ENCODE measurements at regions not wholly inside any gene's neighbourhood (a gene's known extent, or its start where the extent isn't known, plus 50 kb on each side); places are given as distances from the start of the nearest gene placed in this dataset.
"Not testable (repeated sequence)": the region's sequence is repeated elsewhere in the genome, so short reads cannot be mapped to it uniquely, and the experiment has no call there.

GRCh38 chr12:131293071-131294015, 339.6 kb downstream of the ADGRD1 start:
- not testable (repeated sequence) for DNase-seq

- DNase-seq: not testable (repeated sequence)
These were observed 341.0 kb downstream of the ADGRD1 start for GRCh38 chr12:131294716-131295115.

GRCh38 chr12:131295117-131295516, 341.4 kb downstream of the ADGRD1 start:
- not testable (repeated sequence) for DNase-seq

GRCh38 chr12:131295559-131295958, 341.9 kb downstream of the ADGRD1 start:
- DNase-seq: not testable (repeated sequence)

GRCh38 chr12:131296136-131296535, 342.4 kb downstream of the ADGRD1 start:
- DNase-seq: not testable (repeated sequence)

- not testable (repeated sequence) for DNase-seq
These were observed 342.9 kb downstream of the ADGRD1 start for GRCh38 chr12:131296651-131297050.

GRCh38 chr12:131298526-131299369, 345.0 kb downstream of the ADGRD1 start:
- not testable (repeated sequence) for DNase-seq

- not testable (repeated sequence) for DNase-seq
These were observed 345.6 kb downstream of the ADGRD1 start for GRCh38 chr12:131299370-131299701.

GRCh38 chr12:131303576-131303975, 349.9 kb downstream of the ADGRD1 start:
- not testable (repeated sequence) for DNase-seq

GRCh38 chr12:131304642-131305041, 350.9 kb downstream of the ADGRD1 start:
- DNase-seq: not testable (repeated sequence)

- no peak for DNase-seq
These were observed 356.0 kb downstream of the ADGRD1 start for GRCh38 chr12:131309700-131310099.

- DNase-seq: not testable (repeated sequence)
These were observed 356.7 kb downstream of the ADGRD1 start for GRCh38 chr12:131310227-131310969.

GRCh38 chr12:131311279-131311722, 357.6 kb downstream of the ADGRD1 start:
- peak; percentile 6 for DNase-seq

- no peak for DNase-seq
These were observed 358.1 kb downstream of the ADGRD1 start for GRCh38 chr12:131311764-131312163.

- DNase-seq: not testable (repeated sequence)
These were observed 358.7 kb downstream of the ADGRD1 start for GRCh38 chr12:131312382-131312781.

GRCh38 chr12:131312793-131313545, 359.3 kb downstream of the ADGRD1 start:
- DNase-seq: no peak

GRCh38 chr12:131313635-131314034, 359.9 kb downstream of the ADGRD1 start:
- DNase-seq: no peak

GRCh38 chr12:131314524-131315090, 360.9 kb downstream of the ADGRD1 start:
- DNase-seq: no peak

- DNase-seq: no peak
These were observed 361.9 kb downstream of the ADGRD1 start for GRCh38 chr12:131315601-131316000.

GRCh38 chr12:131316388-131316787, 362.7 kb downstream of the ADGRD1 start:
- no peak for DNase-seq

- no peak for DNase-seq
These were observed 364.5 kb downstream of the ADGRD1 start for GRCh38 chr12:131318045-131318685.

Data from stimulated activated CD4-positive, alpha-beta T cell treated with anti-CD3 and anti-CD28 coated beads, Interleukin-12 subunit alpha, Interleukin-12 subunit beta, amount 100 ng/mL, for 4 hours (primary cell).